DOHH2 (cell line): ENCODE measurements at regions not wholly inside any gene's neighbourhood (a gene's known extent, or its start where the extent isn't known, plus 50 kb on each side); places are given as distances from the start of the nearest gene placed in this dataset.

Source experiments
- CTCF ChIP-seq: fragments of 200-600 bp; sonication (generic); IDR thresholded peaks from one replicate; pipeline ENCODE4 v1.5.1; 2014; ENCODE audit warnings: antibody characterized with exemption, mild to moderate bottlenecking, low read depth, low read length; ENCODE audit not compliant: poor library complexity, severe bottlenecking
- EZH2phosphoT487 ChIP-seq: fragments of 200-600 bp; sonication (generic); IDR thresholded peaks from 2 replicates; pipeline ENCODE4 v1.6.1; 2017; ENCODE audit warnings: borderline replicate concordance, mild to moderate bottlenecking, antibody characterized with exemption, low read length, moderate library complexity, mixed read lengths

GRCh38 chr3:21934591-21934990, 183.6 kb upstream of the ZNF385D start:
- TF ChIP-seq CTCF (no peak), EZH2phosphoT487 (no peak)
